Neuron (in vitro differentiated cells): ENCODE measurements at regions not wholly inside any gene's neighbourhood (a gene's known extent, or its start where the extent isn't known, plus 50 kb on each side); places are given as distances from the start of the nearest gene placed in this dataset.

Experiments
- H2AFZ ChIP-seq: one replicate; pipeline ENCODE4 v1.6.1; 2013; ENCODE audit warnings: low read depth, mild to moderate bottlenecking, inconsistent platforms, low read length, moderate library complexity
- H3K27me3 ChIP-seq: one replicate; pipeline ENCODE4 v1.6.1; 2013; ENCODE audit warnings: low read length; ENCODE audit not compliant: insufficient read depth
- H3K36me3 ChIP-seq: one replicate; pipeline ENCODE4 v1.6.1; 2013; ENCODE audit warnings: low read length; ENCODE audit not compliant: insufficient read depth
- H3K4me1 ChIP-seq: one replicate; pipeline ENCODE4 v1.6.1; 2013; ENCODE audit warnings: low read length; ENCODE audit not compliant: insufficient read depth
- H3K4me3 ChIP-seq: 2 replicates; pipeline ENCODE4 v1.5.1; 2013; ENCODE audit warnings: mild to moderate bottlenecking, low read length, moderate library complexity
- H3K9me3 ChIP-seq: one replicate; pipeline ENCODE4 v1.6.1; 2013; ENCODE audit warnings: low read length

DNA sequence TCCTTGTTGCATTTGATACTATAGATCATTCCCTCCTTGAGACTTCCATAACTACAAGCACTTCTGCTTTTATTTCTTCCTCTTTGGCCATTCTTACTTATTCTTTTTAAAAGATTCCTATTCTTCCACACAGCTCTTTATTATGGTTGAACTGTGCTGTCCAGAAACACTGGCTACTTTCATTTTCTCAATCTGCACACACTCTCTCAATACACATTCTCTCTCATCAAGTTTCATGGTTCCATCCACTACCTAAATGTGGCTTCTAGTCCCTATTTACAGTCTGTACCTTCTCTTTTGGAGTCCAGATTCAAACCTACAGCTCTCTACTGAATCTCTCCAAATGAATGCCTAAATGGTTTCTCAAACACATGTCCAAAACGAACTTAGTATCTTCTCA lies 214.3 kb upstream of the RSPO3 start:
- no peaks in the 10 kb centered on the region for H3K27me3 ChIP-seq
- no peak overlapping the region for H3K4me3 ChIP-seq
- H3K9me3 ChIP-seq: no peaks in the 10 kb centered on the region
- no peaks in the 10 kb centered on the region for H3K36me3 ChIP-seq
- H3K4me1 ChIP-seq: peaks cover 10% of the 10 kb centered on the region
- H2AFZ ChIP-seq: no peak overlapping the region

DNA sequence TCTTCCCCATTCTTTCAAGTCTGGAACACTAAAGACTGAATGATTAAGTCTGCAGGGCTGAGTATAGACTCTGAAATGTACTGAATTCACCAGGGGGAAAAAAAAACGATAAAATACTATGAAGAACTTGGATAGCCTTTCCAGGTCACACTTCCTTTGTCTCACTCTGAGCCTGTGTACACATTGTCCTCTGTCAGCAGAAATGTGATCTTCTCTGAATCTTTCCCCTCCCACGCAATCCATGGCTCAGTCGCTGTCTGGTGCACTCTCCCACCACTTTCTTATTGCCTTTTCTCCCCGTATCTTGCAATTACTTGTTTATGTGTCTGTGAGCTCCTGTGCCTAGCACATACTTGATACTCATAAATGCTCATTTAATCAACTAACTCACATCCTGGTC lies 212.6 kb upstream of the RSPO3 start:
- Histone ChIP-seq H3K4me3 (no peak overlapping the region), H2AFZ (no peak overlapping the region), H3K27me3 (no peaks in the 10 kb centered on the region), H3K9me3 (no peaks in the 10 kb centered on the region), H3K4me1 (peaks cover 10% of the 10 kb centered on the region), H3K36me3 (no peaks in the 10 kb centered on the region)

DNA sequence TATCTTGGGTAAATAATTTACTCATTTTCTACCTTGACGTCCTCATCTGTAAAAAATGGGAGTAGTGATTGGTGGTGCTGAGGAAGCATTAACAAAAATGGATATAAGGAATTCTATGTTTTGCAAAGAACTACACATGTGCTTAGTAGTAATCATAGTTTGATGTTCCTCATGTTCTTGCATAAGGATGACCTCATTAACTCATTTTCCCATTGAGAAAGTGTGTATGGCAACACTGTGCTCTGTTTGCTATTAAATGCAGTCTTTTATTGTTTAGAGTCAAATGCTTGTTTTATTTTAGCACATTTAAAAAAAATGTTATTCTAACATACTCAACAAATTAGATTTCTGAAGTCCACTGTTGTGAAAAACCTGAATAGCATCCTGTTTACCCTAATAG lies 211.2 kb upstream of the RSPO3 start:
- H3K4me3 ChIP-seq: no peak overlapping the region
- no peaks in the 10 kb centered on the region for H3K9me3 ChIP-seq
- H3K36me3 ChIP-seq: no peaks in the 10 kb centered on the region
- no peaks in the 10 kb centered on the region for H3K27me3 ChIP-seq
- no peak overlapping the region for H2AFZ ChIP-seq
- peaks cover 10% of the 10 kb centered on the region for H3K4me1 ChIP-seq

DNA sequence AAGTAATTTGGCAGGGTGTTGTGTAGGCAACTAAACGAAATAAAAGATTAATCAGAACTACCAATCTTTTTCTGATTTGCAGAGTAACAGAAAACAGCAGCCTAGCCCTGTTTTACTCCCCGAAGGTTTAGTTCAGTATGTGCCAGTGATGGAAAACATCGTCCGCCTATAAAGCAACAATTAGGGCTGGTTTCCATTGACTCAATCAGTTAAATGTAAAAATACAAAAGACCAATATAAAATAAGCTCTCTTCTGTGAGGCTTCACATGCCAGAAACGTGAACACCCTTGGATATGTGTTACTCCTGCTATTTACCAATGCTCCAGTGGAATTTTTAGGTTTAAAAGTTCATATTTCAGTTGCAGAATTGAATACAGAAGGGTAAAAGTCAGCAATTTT lies 210.5 kb upstream of the RSPO3 start:
- no peaks in the 10 kb centered on the region for H3K27me3 ChIP-seq
- no peak overlapping the region for H2AFZ ChIP-seq
- no peak overlapping the region for H3K4me3 ChIP-seq
- H3K36me3 ChIP-seq: no peaks in the 10 kb centered on the region
- no peaks in the 10 kb centered on the region for H3K9me3 ChIP-seq
- H3K4me1 ChIP-seq: peaks cover 10% of the 10 kb centered on the region

DNA sequence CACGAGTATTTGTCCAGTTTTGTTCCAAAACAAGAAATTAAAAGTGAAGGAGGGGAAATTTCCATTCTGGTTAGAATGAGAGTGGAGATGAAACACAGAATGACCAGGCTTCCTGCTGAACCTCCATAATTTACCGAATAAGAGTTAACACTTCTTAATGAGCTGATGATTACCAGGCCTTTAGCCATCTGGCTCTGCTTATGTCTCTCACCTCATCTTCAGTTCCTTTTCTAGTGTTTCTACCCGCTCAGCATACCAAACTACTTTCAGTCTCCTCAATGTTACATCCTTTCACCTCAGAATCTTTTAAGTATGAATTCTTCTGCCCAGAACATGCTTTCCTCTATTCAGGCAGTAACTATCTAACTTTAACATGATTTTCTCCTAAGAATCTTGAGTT lies 209.0 kb upstream of the RSPO3 start:
- no peaks in the 10 kb centered on the region for H3K27me3 ChIP-seq
- H3K36me3 ChIP-seq: no peaks in the 10 kb centered on the region
- H3K4me1 ChIP-seq: peaks cover 10% of the 10 kb centered on the region
- H3K9me3 ChIP-seq: no peaks in the 10 kb centered on the region
- H2AFZ ChIP-seq: no peak overlapping the region
- no peak overlapping the region for H3K4me3 ChIP-seq

DNA sequence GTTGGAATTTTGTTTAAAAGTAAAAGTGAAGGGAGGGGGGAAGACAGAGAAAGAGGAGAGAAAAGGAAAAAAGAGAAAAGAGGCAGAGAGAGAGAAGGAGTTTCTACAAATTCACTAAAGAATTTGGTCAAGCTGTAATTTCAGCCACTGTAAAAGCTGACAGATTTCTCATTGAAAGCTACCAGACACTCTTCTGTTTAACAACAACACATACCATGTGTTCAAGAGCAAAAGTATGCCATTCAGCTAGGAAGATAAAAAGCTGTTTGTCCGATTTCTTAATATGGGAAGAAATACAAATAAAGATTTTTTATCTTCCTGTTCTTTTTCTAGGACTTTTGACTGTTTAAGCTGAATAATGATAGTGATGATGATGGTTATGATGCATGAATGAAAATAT lies 204.8 kb upstream of the RSPO3 start:
- H2AFZ ChIP-seq: no peak overlapping the region

DNA sequence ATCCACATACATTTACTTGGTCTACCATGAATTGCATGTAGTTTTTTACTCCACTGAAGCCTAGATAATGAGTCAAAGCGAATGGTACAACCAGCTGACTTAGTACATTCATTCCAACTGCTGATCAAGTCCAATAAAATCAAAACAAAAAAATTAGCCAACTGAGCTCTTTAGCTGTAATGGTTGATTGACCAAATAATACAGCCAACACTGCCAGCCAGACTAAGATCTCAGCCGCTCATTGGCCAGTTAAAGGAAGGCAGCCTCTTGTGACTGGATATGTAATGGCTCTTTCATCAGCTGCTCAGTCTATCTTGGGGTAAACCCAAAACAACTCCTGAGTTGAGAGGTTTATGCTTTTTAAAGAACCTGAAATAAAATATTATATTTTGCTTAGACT lies 204.3 kb upstream of the RSPO3 start:
- Histone ChIP-seq H2AFZ (no peak overlapping the region), H3K9me3 (no peaks in the 10 kb centered on the region), H3K4me1 (no peaks in the 10 kb centered on the region), H3K27me3 (no peaks in the 10 kb centered on the region), H3K36me3 (no peaks in the 10 kb centered on the region), H3K4me3 (no peak overlapping the region)

More for the DNA sequence above, 204.8 kb upstream of the RSPO3 start:
- no peaks in the 10 kb centered on the region for H3K27me3 ChIP-seq
- no peaks in the 10 kb centered on the region for H3K36me3 ChIP-seq
- H3K9me3 ChIP-seq: no peaks in the 10 kb centered on the region
- H3K4me1 ChIP-seq: no peaks in the 10 kb centered on the region
- H3K4me3 ChIP-seq: no peak overlapping the region

DNA sequence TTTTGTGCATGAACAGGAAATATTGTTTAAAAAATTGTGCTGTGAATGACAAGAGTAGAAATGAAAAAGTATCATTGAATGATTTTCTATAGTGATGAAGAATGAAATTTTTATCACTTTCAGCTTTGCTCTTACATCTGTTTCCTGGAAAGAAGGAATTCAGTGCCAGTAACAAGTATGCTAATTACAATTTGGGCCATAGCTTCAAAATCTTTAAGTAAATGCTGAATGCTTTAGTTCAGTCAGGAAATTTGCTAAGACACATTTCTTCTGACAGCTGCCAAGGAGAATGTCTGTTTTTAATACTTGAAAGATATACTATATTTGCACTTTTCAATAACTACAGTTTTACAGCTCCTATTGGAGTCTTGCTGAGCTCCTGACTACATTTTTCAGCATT lies 203.7 kb upstream of the RSPO3 start:
- Histone ChIP-seq H3K4me3 (no peak overlapping the region), H3K4me1 (no peaks in the 10 kb centered on the region), H3K36me3 (no peaks in the 10 kb centered on the region), H2AFZ (no peak overlapping the region), H3K27me3 (no peaks in the 10 kb centered on the region), H3K9me3 (no peaks in the 10 kb centered on the region)

DNA sequence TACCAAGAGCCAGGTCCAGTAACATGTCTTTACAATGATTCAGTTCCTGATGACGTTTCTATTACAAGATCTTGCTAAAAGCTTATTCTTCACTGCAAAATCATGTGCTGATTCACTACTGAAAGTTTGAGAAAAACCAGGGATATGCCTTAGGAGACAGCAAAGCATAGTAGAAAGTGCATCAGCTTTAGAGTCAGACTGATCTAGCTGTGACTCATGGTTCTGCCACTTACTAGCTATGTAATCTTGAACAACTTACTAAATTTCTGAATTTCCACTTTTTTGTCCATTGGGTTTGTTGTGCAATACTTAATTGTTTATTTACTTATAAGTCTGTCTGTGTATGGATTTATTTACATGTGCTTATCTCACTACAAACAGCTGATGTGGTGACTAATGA lies 198.5 kb upstream of the RSPO3 start:
- no peaks in the 10 kb centered on the region for H3K36me3 ChIP-seq
- H3K4me1 ChIP-seq: no peaks in the 10 kb centered on the region
- H3K4me3 ChIP-seq: no peak overlapping the region
- H2AFZ ChIP-seq: no peak overlapping the region
- no peaks in the 10 kb centered on the region for H3K27me3 ChIP-seq
- H3K9me3 ChIP-seq: no peaks in the 10 kb centered on the region

DNA sequence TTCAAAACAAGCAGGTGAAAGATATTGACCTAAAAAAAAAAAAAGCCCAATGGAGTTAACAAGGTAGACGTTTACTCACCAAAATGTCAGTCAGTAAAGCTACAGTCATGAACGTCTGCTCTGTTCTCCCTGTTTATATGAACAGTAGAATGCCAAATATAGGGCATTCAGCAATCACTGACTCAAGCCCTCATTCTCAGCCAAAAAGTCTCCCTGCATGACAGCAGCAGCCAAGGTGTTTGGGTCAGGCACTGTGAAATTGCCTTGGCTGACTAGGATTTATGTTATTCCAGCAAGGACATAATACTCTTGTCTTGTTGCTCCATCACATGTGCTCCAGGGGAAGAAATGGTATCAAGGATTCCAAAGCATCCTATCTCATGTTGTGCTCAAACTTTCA lies 194.7 kb upstream of the RSPO3 start:
- Histone ChIP-seq H2AFZ (no peak overlapping the region), H3K27me3 (no peaks in the 10 kb centered on the region), H3K4me1 (no peaks in the 10 kb centered on the region), H3K4me3 (no peak overlapping the region), H3K9me3 (no peaks in the 10 kb centered on the region), H3K36me3 (no peaks in the 10 kb centered on the region)

DNA sequence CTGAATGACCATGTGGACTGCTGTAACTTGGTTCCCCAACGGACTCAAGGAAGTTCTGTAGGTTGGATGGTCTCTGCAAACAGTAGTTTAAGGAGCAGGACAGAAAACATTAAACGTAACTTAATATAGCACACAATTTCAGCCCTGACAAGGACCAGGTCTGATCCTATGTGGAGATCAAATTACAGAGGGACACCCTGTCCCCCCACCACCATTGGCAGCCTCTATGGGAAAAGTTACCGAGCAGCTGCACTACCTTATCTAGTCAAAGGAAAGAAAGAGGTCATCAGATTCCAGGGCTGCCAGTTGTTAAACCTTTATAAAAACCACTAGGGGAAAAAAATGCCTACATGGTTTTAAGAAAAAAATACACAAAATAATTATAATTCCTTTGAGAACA lies 191.5 kb upstream of the RSPO3 start:
- Histone ChIP-seq H3K9me3 (no peaks in the 10 kb centered on the region), H3K4me3 (no peak overlapping the region)

DNA sequence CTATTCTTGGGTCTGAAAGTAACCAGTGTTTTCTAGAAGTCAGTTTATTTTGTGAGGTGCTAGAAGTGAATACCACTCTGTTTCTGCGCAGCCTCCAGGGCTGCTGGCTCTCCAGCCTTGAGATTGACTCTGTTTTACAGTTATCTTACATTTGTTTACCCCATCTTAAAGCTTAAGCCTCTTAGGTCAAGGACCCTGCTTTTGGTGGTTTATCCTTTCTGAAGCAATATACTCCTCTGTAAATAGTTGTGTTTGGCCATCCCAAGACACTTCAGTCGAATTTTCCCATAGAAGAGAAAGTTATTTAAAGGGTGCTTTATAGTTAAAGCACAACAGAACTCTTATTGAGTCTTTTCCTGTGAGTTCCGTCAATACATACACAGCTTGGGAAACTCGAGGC lies 190.6 kb upstream of the RSPO3 start:
- H3K4me3 ChIP-seq: no peak overlapping the region
- H2AFZ ChIP-seq: no peak overlapping the region
- no peaks in the 10 kb centered on the region for H3K27me3 ChIP-seq
- H3K36me3 ChIP-seq: no peaks in the 10 kb centered on the region
- H3K9me3 ChIP-seq: no peaks in the 10 kb centered on the region
- H3K4me1 ChIP-seq: no peaks in the 10 kb centered on the region

More for the DNA sequence above, 191.5 kb upstream of the RSPO3 start:
- Histone ChIP-seq H3K27me3 (no peaks in the 10 kb centered on the region), H3K36me3 (no peaks in the 10 kb centered on the region), H3K4me1 (no peaks in the 10 kb centered on the region), H2AFZ (no peak overlapping the region)

DNA sequence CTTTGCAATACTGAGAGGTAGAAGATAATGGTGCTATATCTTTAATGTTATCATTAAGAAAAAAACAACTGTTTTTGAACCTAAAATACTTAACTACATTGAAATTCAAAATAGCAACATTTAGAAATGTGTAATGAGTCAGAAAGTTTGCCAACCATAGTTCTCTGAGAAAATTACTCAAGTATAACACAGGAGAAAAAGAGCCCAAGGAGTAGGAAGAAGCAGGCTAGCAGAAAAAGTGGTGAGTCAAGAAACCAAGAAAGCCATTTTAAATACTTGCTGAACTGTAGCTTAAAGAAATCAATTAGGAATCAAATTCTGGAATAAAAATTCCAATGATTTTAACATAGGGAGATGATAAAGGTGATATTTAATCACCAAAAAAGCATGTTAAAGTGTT lies 181.0 kb upstream of the RSPO3 start:
- Histone ChIP-seq H2AFZ (no peak overlapping the region), H3K36me3 (no peaks in the 10 kb centered on the region), H3K9me3 (no peaks in the 10 kb centered on the region)

DNA sequence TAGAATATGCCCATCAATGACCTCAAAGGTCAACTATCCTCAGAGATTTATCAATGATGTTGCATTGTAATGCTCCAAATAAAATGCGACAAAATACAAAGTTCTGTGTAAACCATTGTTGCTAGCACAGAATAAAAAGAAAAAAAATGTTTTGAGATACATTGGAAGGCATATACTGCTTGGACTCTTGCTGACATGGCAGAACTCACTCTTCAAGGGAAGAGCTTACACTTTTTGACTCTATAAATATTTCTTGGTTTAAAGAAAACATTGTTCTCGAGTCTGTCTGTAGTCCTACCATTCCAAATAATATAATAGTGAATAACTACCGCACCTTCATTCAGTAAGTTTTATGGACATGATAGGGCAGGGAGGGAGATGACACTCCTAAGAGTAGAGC lies 178.7 kb upstream of the RSPO3 start:
- Histone ChIP-seq H3K4me1 (no peaks in the 10 kb centered on the region), H3K4me3 (no peak overlapping the region), H2AFZ (no peak overlapping the region), H3K36me3 (no peaks in the 10 kb centered on the region), H3K9me3 (no peaks in the 10 kb centered on the region), H3K27me3 (no peaks in the 10 kb centered on the region)

More for the DNA sequence above, 181.0 kb upstream of the RSPO3 start:
- no peaks in the 10 kb centered on the region for H3K4me1 ChIP-seq
- no peak overlapping the region for H3K4me3 ChIP-seq
- no peaks in the 10 kb centered on the region for H3K27me3 ChIP-seq
